T-helper 1 cell treated with Interleukin-12 subunit alpha and Interleukin-12 subunit beta and Interleukin-4 antibody, amounts not matched to agents 30 μg/mL and 1 μg/mL, for 36 hours (primary cell): ENCODE measurements at regions not wholly inside any gene's neighbourhood (a gene's known extent, or its start where the extent isn't known, plus 50 kb on each side); places are given as distances from the start of the nearest gene placed in this dataset.

Source experiments
- H3K27ac Mint-ChIP-seq: one replicate; pipeline ENCODE4 v1.8.0; 2021; ENCODE audit warnings: mild to moderate bottlenecking, mixed read lengths
- H3K27me3 Mint-ChIP-seq: one replicate; pipeline ENCODE4 v1.8.0; 2021; ENCODE audit warnings: low read depth, mixed read lengths
- H3K36me3 Mint-ChIP-seq: one replicate; pipeline ENCODE4 v1.8.0; 2021; ENCODE audit warnings: low read depth, mixed read lengths
- H3K4me1 Mint-ChIP-seq: one replicate; pipeline ENCODE4 v1.8.0; 2021; ENCODE audit warnings: low read depth, mixed read lengths
- H3K4me3 Mint-ChIP-seq: one replicate; pipeline ENCODE4 v1.8.0; 2021; ENCODE audit warnings: mild to moderate bottlenecking, moderate library complexity, mixed read lengths
- H3K9me3 Mint-ChIP-seq: one replicate; pipeline ENCODE4 v1.8.0; 2021; ENCODE audit warnings: mixed read lengths

- no peak overlapping the region for H3K27ac Mint-ChIP-seq
- no peaks in the 10 kb centered on the region for H3K9me3 Mint-ChIP-seq
- H3K4me1 Mint-ChIP-seq: no peaks in the 10 kb centered on the region
- H3K4me3 Mint-ChIP-seq: no peak overlapping the region
- peaks cover 41% of the 10 kb centered on the region for H3K27me3 Mint-ChIP-seq
- no peaks in the 10 kb centered on the region for H3K36me3 Mint-ChIP-seq
Measured at GRCh38 chr12:127455347-127456265, 811.4 kb upstream of the TMEM132C start.

DNA sequence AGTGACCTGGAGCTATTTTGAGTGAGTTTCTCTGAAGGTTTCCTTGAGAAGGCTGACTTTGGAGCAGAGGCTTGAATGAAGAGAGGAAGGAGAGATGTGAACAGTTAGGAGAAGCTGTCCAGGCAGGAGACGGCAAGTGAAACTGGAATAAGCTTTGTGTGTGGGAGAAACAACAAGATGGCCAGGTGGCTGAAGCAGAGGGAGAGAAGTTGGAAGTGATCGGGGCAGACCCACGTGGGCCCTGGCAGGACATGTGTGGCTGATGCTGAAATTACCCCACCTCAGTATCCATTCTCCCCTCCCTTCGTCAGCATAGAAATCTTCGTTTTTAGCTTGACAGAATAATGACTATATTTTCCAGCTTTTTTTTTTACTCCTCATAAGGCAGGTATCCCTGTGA lies 809.2 kb upstream of the TMEM132C start:
- H3K36me3 Mint-ChIP-seq: no peaks in the 10 kb centered on the region
- H3K4me3 Mint-ChIP-seq: no peak overlapping the region
- no peak overlapping the region for H3K27ac Mint-ChIP-seq
- H3K9me3 Mint-ChIP-seq: no peaks in the 10 kb centered on the region
- H3K27me3 Mint-ChIP-seq: peaks cover 37% of the 10 kb centered on the region
- H3K4me1 Mint-ChIP-seq: no peaks in the 10 kb centered on the region

GRCh38 chr12:127459166-127459565 lies 807.8 kb upstream of the TMEM132C start:
- no peaks in the 10 kb centered on the region for H3K36me3 Mint-ChIP-seq
- H3K27me3 Mint-ChIP-seq: peaks cover 25% of the 10 kb centered on the region
- H3K4me3 Mint-ChIP-seq: no peak overlapping the region
- no peaks in the 10 kb centered on the region for H3K9me3 Mint-ChIP-seq
- no peak overlapping the region for H3K27ac Mint-ChIP-seq
- no peaks in the 10 kb centered on the region for H3K4me1 Mint-ChIP-seq

- Mint-ChIP-seq H3K4me3 (no peak overlapping the region), H3K36me3 (no peaks in the 10 kb centered on the region), H3K27ac (no peak overlapping the region), H3K4me1 (no peaks in the 10 kb centered on the region), H3K27me3 (peaks cover 20% of the 10 kb centered on the region), H3K9me3 (no peaks in the 10 kb centered on the region)
Measured at GRCh38 chr12:127459687-127460086, 807.3 kb upstream of the TMEM132C start.

DNA sequence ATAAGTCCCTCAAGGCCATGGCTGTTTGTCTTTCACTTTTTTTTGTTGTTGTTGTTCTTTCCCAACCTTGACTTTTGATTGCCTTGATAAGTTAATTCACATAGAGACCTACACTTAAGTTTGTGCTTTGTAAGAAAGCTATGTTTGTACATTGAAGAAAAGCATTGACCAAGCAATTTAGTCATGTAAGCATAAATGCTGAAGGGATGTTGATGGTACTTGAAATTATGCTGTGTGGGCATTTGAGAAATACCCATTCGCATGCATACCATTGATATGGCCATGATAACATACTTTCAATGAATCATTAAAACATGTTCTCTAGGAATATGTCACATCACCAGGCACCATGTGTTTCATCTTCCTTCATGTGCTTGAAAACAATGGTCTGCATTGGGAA lies 803.7 kb upstream of the TMEM132C start:
- H3K27ac Mint-ChIP-seq: no peak overlapping the region
- H3K36me3 Mint-ChIP-seq: no peaks in the 10 kb centered on the region
- H3K4me3 Mint-ChIP-seq: no peak overlapping the region

GRCh38 chr12:127469331-127469730 lies 797.6 kb upstream of the TMEM132C start:
- Mint-ChIP-seq H3K4me1 (no peaks in the 10 kb centered on the region), H3K27me3 (no peaks in the 10 kb centered on the region), H3K27ac (no peak overlapping the region), H3K9me3 (no peaks in the 10 kb centered on the region), H3K4me3 (no peak overlapping the region), H3K36me3 (no peaks in the 10 kb centered on the region)

More for the DNA sequence above, 803.7 kb upstream of the TMEM132C start:
- H3K9me3 Mint-ChIP-seq: no peaks in the 10 kb centered on the region
- no peaks in the 10 kb centered on the region for H3K4me1 Mint-ChIP-seq
- H3K27me3 Mint-ChIP-seq: no peaks in the 10 kb centered on the region

DNA sequence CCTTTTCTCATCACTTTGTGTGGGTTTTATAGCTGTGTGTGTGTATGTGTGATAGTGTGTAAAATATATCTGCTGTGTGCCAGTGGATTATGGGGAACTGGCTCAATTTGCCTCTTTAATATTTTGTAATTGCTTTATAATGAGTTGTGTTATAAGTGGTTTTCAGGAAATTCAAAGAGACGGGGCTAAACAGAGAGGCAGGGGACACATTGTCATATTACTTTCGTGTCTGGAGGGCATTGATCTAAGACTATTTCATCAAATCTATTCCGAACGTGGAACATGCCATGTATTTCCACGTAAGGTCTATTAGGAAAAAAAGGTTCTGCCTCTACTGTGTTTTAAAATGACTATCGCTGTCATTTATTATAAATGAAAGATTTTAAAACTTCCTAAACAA lies 793.2 kb upstream of the TMEM132C start:
- Mint-ChIP-seq H3K36me3 (no peaks in the 10 kb centered on the region), H3K27me3 (no peaks in the 10 kb centered on the region), H3K4me1 (no peaks in the 10 kb centered on the region), H3K27ac (no peak overlapping the region), H3K9me3 (no peaks in the 10 kb centered on the region), H3K4me3 (no peak overlapping the region)

DNA sequence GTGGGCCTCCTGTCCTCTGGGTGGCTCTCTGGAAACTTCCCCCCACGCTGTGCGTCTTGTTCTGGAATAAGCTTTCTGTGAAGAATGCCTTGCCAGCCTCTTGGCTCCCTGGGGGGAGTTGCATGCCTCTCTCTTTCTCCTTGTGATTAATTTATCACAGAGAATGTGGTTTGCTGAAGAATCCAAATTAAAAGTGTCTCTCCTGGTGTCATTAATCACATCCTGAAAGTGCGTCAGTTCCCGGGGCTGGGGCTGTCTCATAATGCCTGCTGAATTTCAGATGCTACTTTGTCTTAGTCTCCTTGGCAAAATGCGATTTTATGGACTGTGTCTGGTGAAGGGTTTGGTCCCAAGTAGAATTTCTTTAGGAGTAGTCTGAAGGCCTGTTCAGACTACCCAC lies 787.7 kb upstream of the TMEM132C start:
- Mint-ChIP-seq H3K36me3 (no peaks in the 10 kb centered on the region), H3K27me3 (no peaks in the 10 kb centered on the region), H3K9me3 (no peaks in the 10 kb centered on the region), H3K4me3 (no peak overlapping the region), H3K27ac (no peak overlapping the region), H3K4me1 (no peaks in the 10 kb centered on the region)

GRCh38 chr12:127480775-127481314 lies 786.1 kb upstream of the TMEM132C start:
- Mint-ChIP-seq H3K4me3 (no peak overlapping the region), H3K27ac (no peak overlapping the region), H3K4me1 (peaks cover 5% of the 10 kb centered on the region), H3K9me3 (no peaks in the 10 kb centered on the region), H3K27me3 (no peaks in the 10 kb centered on the region), H3K36me3 (no peaks in the 10 kb centered on the region)

DNA sequence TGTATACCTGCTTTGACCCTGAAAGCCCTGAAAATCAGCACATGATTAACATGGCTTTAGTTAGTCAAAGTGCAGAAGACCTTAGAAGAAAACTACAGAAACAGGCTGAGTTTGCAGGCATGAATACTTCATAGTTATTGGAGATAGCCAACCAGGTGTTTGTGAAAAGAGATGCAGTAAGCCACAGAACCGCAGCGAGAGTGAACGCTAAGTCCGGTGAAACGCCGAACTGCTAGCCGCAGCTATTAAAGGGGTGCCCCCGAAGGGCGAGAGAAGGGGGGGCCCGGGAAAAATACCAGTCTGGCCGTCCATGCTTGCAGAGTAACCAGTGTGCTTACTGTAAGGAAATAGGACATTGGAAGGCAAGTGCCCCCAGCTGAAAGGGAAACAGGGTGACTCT lies 784.0 kb upstream of the TMEM132C start:
- Mint-ChIP-seq H3K27ac (no peak overlapping the region), H3K4me1 (peaks cover 9% of the 10 kb centered on the region), H3K36me3 (no peaks in the 10 kb centered on the region), H3K9me3 (no peaks in the 10 kb centered on the region), H3K4me3 (no peak overlapping the region), H3K27me3 (no peaks in the 10 kb centered on the region)

GRCh38 chr12:127485528-127485927 lies 781.4 kb upstream of the TMEM132C start:
- H3K4me1 Mint-ChIP-seq: peaks cover 9% of the 10 kb centered on the region
- H3K36me3 Mint-ChIP-seq: no peaks in the 10 kb centered on the region
- no peak overlapping the region for H3K4me3 Mint-ChIP-seq
- no peaks in the 10 kb centered on the region for H3K9me3 Mint-ChIP-seq
- H3K27ac Mint-ChIP-seq: no peak overlapping the region
- H3K27me3 Mint-ChIP-seq: no peaks in the 10 kb centered on the region

DNA sequence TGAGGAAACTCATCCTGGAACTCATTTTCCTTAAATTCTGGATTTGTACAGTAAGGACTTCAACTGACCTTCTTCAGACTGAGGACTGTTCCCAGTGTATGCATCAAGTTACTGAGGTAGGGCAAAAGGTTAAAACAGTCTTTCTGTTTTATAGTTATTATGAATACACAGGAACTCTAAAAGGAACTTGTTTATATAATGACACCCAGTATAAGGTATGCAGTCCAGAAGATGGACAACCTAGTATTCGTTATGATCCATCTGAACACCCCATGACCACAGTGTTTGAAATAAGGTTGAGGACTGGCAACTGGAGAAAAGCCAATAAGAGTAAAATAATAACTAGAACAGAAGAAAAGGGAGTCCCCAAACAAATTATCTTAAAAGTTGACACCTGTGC lies 779.9 kb upstream of the TMEM132C start:
- H3K9me3 Mint-ChIP-seq: no peaks in the 10 kb centered on the region
- H3K27me3 Mint-ChIP-seq: no peaks in the 10 kb centered on the region
- no peaks in the 10 kb centered on the region for H3K36me3 Mint-ChIP-seq
- no peak overlapping the region for H3K27ac Mint-ChIP-seq
- no peak overlapping the region for H3K4me3 Mint-ChIP-seq
- peaks cover 9% of the 10 kb centered on the region for H3K4me1 Mint-ChIP-seq

DNA sequence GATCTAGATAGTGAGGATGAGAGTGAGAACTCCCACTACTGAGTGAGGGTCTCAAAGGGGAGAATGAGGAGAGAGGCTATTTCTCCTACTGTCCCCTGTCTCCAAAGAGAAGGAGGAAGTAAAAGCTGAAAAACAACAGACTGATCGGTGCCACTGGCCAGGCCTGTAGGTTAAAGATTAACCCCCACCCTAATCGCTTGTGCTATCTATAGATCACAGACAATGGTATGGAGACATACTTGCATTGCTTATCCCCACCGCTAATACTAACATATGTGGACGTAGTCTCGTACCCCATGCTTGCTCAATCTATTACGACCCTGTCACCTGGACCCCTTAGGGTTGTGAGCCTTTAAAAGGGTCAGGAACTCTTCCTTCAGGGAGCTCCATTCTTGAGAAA lies 777.9 kb upstream of the TMEM132C start:
- H3K36me3 Mint-ChIP-seq: peaks cover 1% of the 10 kb centered on the region
- H3K4me3 Mint-ChIP-seq: no peak overlapping the region
- H3K27ac Mint-ChIP-seq: no peak overlapping the region
- H3K9me3 Mint-ChIP-seq: no peaks in the 10 kb centered on the region
- peaks cover 15% of the 10 kb centered on the region for H3K4me1 Mint-ChIP-seq
- H3K27me3 Mint-ChIP-seq: no peaks in the 10 kb centered on the region

- H3K36me3 Mint-ChIP-seq: peaks cover 1% of the 10 kb centered on the region
Measured at GRCh38 chr12:127494961-127495915, 771.7 kb upstream of the TMEM132C start.

More at GRCh38 chr12:127494961-127495915, 771.7 kb upstream of the TMEM132C start:
- no peaks in the 10 kb centered on the region for H3K27me3 Mint-ChIP-seq
- H3K27ac Mint-ChIP-seq: no peak overlapping the region
- H3K9me3 Mint-ChIP-seq: no peaks in the 10 kb centered on the region
- H3K4me1 Mint-ChIP-seq: peaks cover 6% of the 10 kb centered on the region
- H3K4me3 Mint-ChIP-seq: no peak overlapping the region
